Left lung (tissue), 4 donors: ENCODE measurements at regions not wholly inside any gene's neighbourhood (a gene's known extent, or its start where the extent isn't known, plus 50 kb on each side); places are given as distances from the start of the nearest gene placed in this dataset.

Source experiments
- ATAC-seq: fragments of 200-7000 bp; cut with Tn5 transposase; one replicate; pipeline ENCODE4 v1.9.1; 2020; ENCODE audit warnings: moderate library complexity
- DNase-seq, 4 donors: peaks; one replicate each; pipeline ENCODE4 v3.0.0-alpha.2; 2013 to 2020
- H3K27ac ChIP-seq, 2 donors: fragments of 200-600 bp; sonication (generic) in 1 of 2; one replicate each; pipeline versions ENCODE4 v1.5.0 to v1.8.0; 2020 to 2021
- H3K27me3 ChIP-seq, 2 donors: fragments of 200-600 bp; sonication (generic) in 1 of 2; one replicate each; pipeline versions ENCODE4 v1.5.0 to v1.8.0; 2020 to 2021
- H3K36me3 ChIP-seq, 2 donors: fragments of 200-600 bp; sonication (generic) in 1 of 2; one replicate each; pipeline versions ENCODE4 v1.5.0 to v1.8.0; 2020 to 2021
- H3K4me1 ChIP-seq, 2 donors: fragments of 200-600 bp; one replicate each; pipeline ENCODE4 v1.8.0; 2021
- H3K4me3 ChIP-seq, 2 donors: fragments of 200-600 bp; sonication (generic) in 1 of 2; one replicate each; pipeline versions ENCODE4 v1.5.0 to v1.8.0; 2020 to 2021; ENCODE audit warnings: mild to moderate bottlenecking in 1 of 2
- H3K9me3 ChIP-seq, 2 donors: fragments of 200-600 bp; sonication (generic) in 1 of 2; one replicate each; pipeline versions ENCODE4 v1.5.0 to v1.8.0; 2020 to 2021
- CTCF ChIP-seq, 2 donors: fragments of 200-600 bp; sonication (generic) in 1 of 2; IDR thresholded peaks; one replicate each; pipeline versions ENCODE4 v1.5.0 to v1.8.0; 2021; ENCODE audit warnings: antibody characterized with exemption in 2 of 2
- intact Hi-C, 2 donors: fragments of 100-400 bp; cut with DNase I; formaldehyde crosslinking; loops; one replicate each; pipeline versions ENCODE4 v1.11.2 to v1.14.2; 2022
- donor health status: DM: no; HTN: yes; CAD: no.
- donor health status: DM: no; HTN: no; CAD: no.

- no peak for ATAC-seq
- Histone ChIP-seq H3K9me3 (peaks cover 0 to 14% of the 10 kb centered on the region in 2 donors), H3K4me3 (no peak overlapping the region), H3K27me3 (no peaks in the 10 kb centered on the region), H3K27ac (no peak overlapping the region), H3K4me1 (no peaks in the 10 kb centered on the region), H3K36me3 (no peaks in the 10 kb centered on the region)
- intact Hi-C loops = no loop called here
- no peak for TF ChIP-seq CTCF (IDR thresholded peaks at IDR 0.05)
- DNase-seq = no peak
Observed at GRCh38 chr4:188307591-188307990, 168.3 kb downstream of the TRIML1 start.

GRCh38 chr4:188308142-188308541 lies 168.9 kb downstream of the TRIML1 start:
- no peak for DNase-seq
- no peaks in the 10 kb centered on the region for H3K36me3 ChIP-seq
- peaks cover 0 to 13% of the 10 kb centered on the region in 2 donors for H3K9me3 ChIP-seq
- no peak for TF ChIP-seq CTCF (IDR thresholded peaks at IDR 0.05)
- intact Hi-C loops = no loop called here
- H3K27ac ChIP-seq = no peak overlapping the region
- H3K4me3 ChIP-seq = no peak overlapping the region
- H3K4me1 ChIP-seq = no peaks in the 10 kb centered on the region
- no peak for ATAC-seq
- H3K27me3 ChIP-seq = no peaks in the 10 kb centered on the region

- intact Hi-C loops = no loop called here
- Histone ChIP-seq H3K27ac (no peak overlapping the region), H3K4me1 (no peaks in the 10 kb centered on the region), H3K9me3 (peaks cover 0 to 8% of the 10 kb centered on the region in 2 donors), H3K27me3 (no peaks in the 10 kb centered on the region), H3K36me3 (no peaks in the 10 kb centered on the region), H3K4me3 (no peak overlapping the region)
- DNase-seq (no peak), ATAC-seq (no peak)
- TF ChIP-seq CTCF (IDR thresholded peaks at IDR 0.05) = no peak
Observed at GRCh38 chr4:188316391-188316790, 177.2 kb downstream of the TRIML1 start.

- intact Hi-C loops = no loop called here
- Histone ChIP-seq H3K27me3 (no peaks in the 10 kb centered on the region), H3K4me1 (no peaks in the 10 kb centered on the region), H3K36me3 (no peaks in the 10 kb centered on the region), H3K4me3 (no peak overlapping the region), H3K27ac (no peak overlapping the region), H3K9me3 (peaks cover 0 to 4% of the 10 kb centered on the region in 2 donors)
- ATAC-seq (no peak), DNase-seq (no peak)
- no peak for TF ChIP-seq CTCF (IDR thresholded peaks at IDR 0.05)
Observed at GRCh38 chr4:188328966-188329365, 189.7 kb downstream of the TRIML1 start.

- Histone ChIP-seq H3K4me1 (no peaks in the 10 kb centered on the region), H3K36me3 (no peaks in the 10 kb centered on the region), H3K27me3 (no peaks in the 10 kb centered on the region), H3K4me3 (no peak overlapping the region), H3K9me3 (peaks cover 0 to 4% of the 10 kb centered on the region in 2 donors), H3K27ac (no peak overlapping the region)
- DNase-seq (no peak), ATAC-seq (no peak)
- TF ChIP-seq CTCF (IDR thresholded peaks at IDR 0.05) = no peak
- intact Hi-C loops = no loop called here
Observed at GRCh38 chr4:188329521-188329920, 190.3 kb downstream of the TRIML1 start.
